ENCODE measurements at regions not wholly inside any gene's neighbourhood (a gene's known extent, or its start where the extent isn't known, plus 50 kb on each side); places are given as distances from the start of the nearest gene placed in this dataset.

DNA sequence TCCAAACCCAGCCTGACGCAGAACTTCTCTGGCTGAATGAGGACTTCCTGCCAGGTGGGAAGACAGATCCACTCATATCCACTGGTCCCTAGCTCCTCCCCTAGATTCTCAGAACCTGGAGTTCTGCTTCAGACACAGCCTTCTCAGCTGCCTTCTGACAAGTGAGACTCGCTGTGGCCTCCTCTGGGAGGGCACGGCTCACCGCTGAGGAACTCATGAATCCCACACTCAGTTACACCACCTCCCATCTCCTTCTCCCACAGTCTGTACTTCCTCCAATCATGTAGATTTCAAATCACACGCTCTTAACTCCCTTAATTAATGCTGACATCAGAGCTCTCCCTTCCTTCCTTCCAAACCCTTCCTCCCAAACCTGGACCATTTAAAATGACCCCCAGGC is 86.4 kb upstream of the TMEM45B start (continued):
- TF ChIP-seq, protein P1, sequence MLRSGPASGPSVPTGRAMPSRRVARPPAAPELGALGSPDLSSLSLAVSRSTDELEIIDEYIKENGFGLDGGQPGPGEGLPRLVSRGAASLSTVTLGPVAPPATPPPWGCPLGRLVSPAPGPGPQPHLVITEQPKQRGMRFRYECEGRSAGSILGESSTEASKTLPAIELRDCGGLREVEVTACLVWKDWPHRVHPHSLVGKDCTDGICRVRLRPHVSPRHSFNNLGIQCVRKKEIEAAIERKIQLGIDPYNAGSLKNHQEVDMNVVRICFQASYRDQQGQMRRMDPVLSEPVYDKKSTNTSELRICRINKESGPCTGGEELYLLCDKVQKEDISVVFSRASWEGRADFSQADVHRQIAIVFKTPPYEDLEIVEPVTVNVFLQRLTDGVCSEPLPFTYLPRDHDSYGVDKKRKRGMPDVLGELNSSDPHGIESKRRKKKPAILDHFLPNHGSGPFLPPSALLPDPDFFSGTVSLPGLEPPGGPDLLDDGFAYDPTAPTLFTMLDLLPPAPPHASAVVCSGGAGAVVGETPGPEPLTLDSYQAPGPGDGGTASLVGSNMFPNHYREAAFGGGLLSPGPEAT (IDR thresholded peaks at IDR 0.05; ENCODE audit: low read depth), result no peak
- no peak for TF ChIP-seq HDAC2 (IDR thresholded peaks at IDR 0.05)

DNA sequence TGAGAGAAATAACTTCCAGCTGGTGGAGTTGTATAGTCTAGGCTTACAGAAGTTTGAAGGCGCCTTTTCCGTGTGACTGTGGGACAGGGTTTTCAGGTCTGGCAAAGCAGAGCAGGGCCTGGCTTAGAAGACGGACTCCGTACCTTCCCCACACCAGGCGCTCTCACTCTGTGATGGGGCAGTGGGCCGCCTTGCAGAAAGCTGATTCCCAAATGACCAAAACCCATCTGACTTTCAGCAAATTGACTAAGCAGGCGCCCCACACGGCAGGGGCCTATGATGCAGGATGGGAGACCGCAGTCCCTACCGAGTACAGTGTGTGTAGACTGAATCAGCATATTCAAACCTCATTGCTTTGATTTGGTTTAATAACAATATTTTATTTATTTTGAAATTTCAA is 85.8 kb upstream of the TMEM45B start:
- no peak for TF ChIP-seq YY1 (IDR thresholded peaks at IDR 0.05; ENCODE audit: low read depth, low read length)
- TF ChIP-seq, protein P2, sequence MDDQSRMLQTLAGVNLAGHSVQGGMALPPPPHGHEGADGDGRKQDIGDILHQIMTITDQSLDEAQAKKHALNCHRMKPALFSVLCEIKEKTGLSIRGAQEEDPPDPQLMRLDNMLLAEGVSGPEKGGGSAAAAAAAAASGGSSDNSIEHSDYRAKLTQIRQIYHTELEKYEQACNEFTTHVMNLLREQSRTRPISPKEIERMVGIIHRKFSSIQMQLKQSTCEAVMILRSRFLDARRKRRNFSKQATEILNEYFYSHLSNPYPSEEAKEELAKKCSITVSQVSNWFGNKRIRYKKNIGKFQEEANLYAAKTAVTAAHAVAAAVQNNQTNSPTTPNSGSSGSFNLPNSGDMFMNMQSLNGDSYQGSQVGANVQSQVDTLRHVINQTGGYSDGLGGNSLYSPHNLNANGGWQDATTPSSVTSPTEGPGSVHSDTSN (IDR thresholded peaks at IDR 0.05; ENCODE audit: insufficient replicate concordance, low read depth, low read length), result no peak
- TF ChIP-seq HDGF (IDR thresholded peaks at IDR 0.05), result no peak
- TF ChIP-seq, protein P3, sequence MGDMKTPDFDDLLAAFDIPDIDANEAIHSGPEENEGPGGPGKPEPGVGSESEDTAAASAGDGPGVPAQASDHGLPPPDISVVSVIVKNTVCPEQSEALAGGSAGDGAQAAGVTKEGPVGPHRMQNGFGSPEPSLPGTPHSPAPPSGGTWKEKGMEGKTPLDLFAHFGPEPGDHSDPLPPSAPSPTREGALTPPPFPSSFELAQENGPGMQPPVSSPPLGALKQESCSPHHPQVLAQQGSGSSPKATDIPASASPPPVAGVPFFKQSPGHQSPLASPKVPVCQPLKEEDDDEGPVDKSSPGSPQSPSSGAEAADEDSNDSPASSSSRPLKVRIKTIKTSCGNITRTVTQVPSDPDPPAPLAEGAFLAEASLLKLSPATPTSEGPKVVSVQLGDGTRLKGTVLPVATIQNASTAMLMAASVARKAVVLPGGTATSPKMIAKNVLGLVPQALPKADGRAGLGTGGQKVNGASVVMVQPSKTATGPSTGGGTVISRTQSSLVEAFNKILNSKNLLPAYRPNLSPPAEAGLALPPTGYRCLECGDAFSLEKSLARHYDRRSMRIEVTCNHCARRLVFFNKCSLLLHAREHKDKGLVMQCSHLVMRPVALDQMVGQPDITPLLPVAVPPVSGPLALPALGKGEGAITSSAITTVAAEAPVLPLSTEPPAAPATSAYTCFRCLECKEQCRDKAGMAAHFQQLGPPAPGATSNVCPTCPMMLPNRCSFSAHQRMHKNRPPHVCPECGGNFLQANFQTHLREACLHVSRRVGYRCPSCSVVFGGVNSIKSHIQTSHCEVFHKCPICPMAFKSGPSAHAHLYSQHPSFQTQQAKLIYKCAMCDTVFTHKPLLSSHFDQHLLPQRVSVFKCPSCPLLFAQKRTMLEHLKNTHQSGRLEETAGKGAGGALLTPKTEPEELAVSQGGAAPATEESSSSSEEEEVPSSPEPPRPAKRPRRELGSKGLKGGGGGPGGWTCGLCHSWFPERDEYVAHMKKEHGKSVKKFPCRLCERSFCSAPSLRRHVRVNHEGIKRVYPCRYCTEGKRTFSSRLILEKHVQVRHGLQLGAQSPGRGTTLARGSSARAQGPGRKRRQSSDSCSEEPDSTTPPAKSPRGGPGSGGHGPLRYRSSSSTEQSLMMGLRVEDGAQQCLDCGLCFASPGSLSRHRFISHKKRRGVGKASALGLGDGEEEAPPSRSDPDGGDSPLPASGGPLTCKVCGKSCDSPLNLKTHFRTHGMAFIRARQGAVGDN (IDR thresholded peaks at IDR 0.05), result no peak
- TF ChIP-seq ZNF24 (IDR thresholded peaks at IDR 0.05), result no peak
- TF ChIP-seq TCF3 (IDR thresholded peaks at IDR 0.05; ENCODE audit: borderline replicate concordance, insufficient read depth, low read depth, low read length), result no peak
- no peak for TF ChIP-seq KAT2A (conservative IDR thresholded peaks at IDR 0.05; ENCODE audit: control insufficient read depth, low read depth, low read length)
- no peak overlapping the region for H3K4me3 ChIP-seq
- no peaks in the 10 kb centered on the region for H3K36me3 ChIP-seq (ENCODE audit: control insufficient read depth in 2 of 2, insufficient read depth in 2 of 2, low read length in 1 of 2)
- ChIA-PET SMC1A (ENCODE audit: uncharacterized antibody, unreplicated experiment) (no interaction called here), CTCF (no interaction called here), RAD21 (ENCODE audit: unreplicated experiment) (no interaction called here), POLR2A (no interaction called here)
- DNase-seq (ENCODE audit: low read depth, low spot score) (no peak), ATAC-seq (no peak), FAIRE-seq (no peak)
- no peak overlapping the region for H3K9ac ChIP-seq (ENCODE audit: control insufficient read depth, insufficient read depth, low read length)
- WGBS (ENCODE audit: insufficient coverage, insufficient replicate concordance, low lambda C conversion rate, missing lambda C conversion rate), result 43% methylated on average over 10 of the region's 10 CpGs
- intact Hi-C loops (cut with micrococcal nuclease; ENCODE audit: unreplicated experiment), result no loop called here
- no peaks in the 10 kb centered on the region for H3K27me3 ChIP-seq (replicated peaks in 1 of 2; ENCODE audit: control insufficient read depth in 2 of 2, insufficient read depth in 2 of 2, low read length in 1 of 2)
- H3K27ac ChIP-seq (ENCODE audit: control insufficient read depth, insufficient read depth), result no peak overlapping the region
- BruUV-seq (replicated peaks), result no TSS peak
- in situ Hi-C loops (cut with MboI), result no loop called here
- no peaks in the 10 kb centered on the region for H3K79me2 ChIP-seq (ENCODE audit: control insufficient read depth, insufficient read depth, low read length)
- H3K4me1 ChIP-seq (ENCODE audit: control insufficient read depth, insufficient read depth, low read length), result no peaks in the 10 kb centered on the region
- H3K9me3 ChIP-seq (replicated peaks; ENCODE audit: control insufficient read depth, insufficient read depth, low read length), result no peaks in the 10 kb centered on the region
- no peak overlapping the region for H2AFZ ChIP-seq (ENCODE audit: control insufficient read depth, low read depth, low read length)
- no peaks in the 10 kb centered on the region for H4K20me1 ChIP-seq (ENCODE audit: control insufficient read depth, insufficient read depth)
- H3K4me2 ChIP-seq (ENCODE audit: control insufficient read depth, insufficient read depth), result no peak overlapping the region
